H1 (cell line): ENCODE measurements at regions not wholly inside any gene's neighbourhood (a gene's known extent, or its start where the extent isn't known, plus 50 kb on each side); places are given as distances from the start of the nearest gene placed in this dataset.
A peak's percentile ranks its signal among the peaks of the same experiment; 100 is the strongest.

ENCODE experiments used
- CHD1 ChIP-seq: IDR thresholded peaks from 2 replicates; pipeline ENCODE4 v1.6.1; 2012; ENCODE audit warnings: low read depth, low read length, improper control_type of control experiment
- CHD7 ChIP-seq: fragments of 300-600 bp; sonication (generic); IDR thresholded peaks from 2 replicates; pipeline ENCODE4 v1.7.1; 2012; ENCODE audit warnings: low read length, moderate library complexity, mild to moderate bottlenecking, inconsistent platforms; ENCODE audit not compliant: insufficient replicate concordance
- E2F6 ChIP-seq: IDR thresholded peaks from 2 replicates; pipeline ENCODE4 v1.6.1; 2012; ENCODE audit warnings: inconsistent platforms
- EP300 ChIP-seq, 2 experiments: IDR thresholded peaks; 1 replicate in 1 of 2; 2 replicates in 1 of 2; pipeline ENCODE4 v1.6.1; 2011 to 2012; ENCODE audit warnings: low read depth in 2 of 2, low read length in 2 of 2, mild to moderate bottlenecking in 2 of 2, borderline replicate concordance in 1 of 2, inconsistent platforms in 1 of 2, moderate library complexity in 1 of 2
- POLR2AphosphoS5 ChIP-seq: IDR thresholded peaks from 2 replicates; pipeline ENCODE4 v1.6.1; 2011; ENCODE audit warnings: low read depth, low read length
- RFX5 ChIP-seq: IDR thresholded peaks from 2 replicates; pipeline ENCODE4 v1.6.1; 2011; ENCODE audit warnings: low read depth, low read length, improper control_type of control experiment, borderline replicate concordance
- SIN3A ChIP-seq, 2 experiments: IDR thresholded peaks in 1 of 2; conservative IDR thresholded peaks in 1 of 2; 2 replicates each; pipeline ENCODE4 v1.6.1; 2011 to 2012; ENCODE audit warnings: low read length in 2 of 2, improper control_type of control experiment in 1 of 2, low read depth in 1 of 2, mild to moderate bottlenecking in 1 of 2
- TAF7 ChIP-seq: optimal IDR thresholded peaks from 2 replicates; pipeline ENCODE3; 2011; ENCODE audit warnings: low read depth, mild to moderate bottlenecking, inconsistent platforms, low read length, moderate library complexity, borderline replicate concordance
- TF ChIP-seq, protein P1 (sequence below): IDR thresholded peaks from 2 replicates; pipeline ENCODE4 v1.6.1; 2011; ENCODE audit warnings: low read length, improper control_type of control experiment

DNA sequence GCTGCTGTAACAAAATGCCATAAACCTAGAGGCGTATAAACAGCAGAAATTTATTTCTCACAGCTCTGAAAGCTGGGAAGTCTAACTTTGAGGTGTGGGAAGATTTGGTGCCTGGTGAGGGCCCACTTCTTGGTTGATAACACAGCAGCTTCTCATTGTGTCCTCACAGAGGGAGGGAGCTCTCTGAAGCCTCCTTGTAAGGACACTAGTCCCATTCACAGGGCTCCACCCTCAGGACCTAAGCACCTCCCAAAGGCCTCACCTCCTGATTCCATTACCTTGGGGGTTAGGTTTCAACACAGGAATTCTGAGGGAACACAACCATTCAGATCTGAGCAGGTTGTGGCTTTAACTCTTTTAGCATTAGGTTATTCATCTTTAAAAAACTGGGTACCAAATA lies 380.3 kb upstream of the ATP10A start (continued):
- TF ChIP-seq CHD7, result no peak
- TF ChIP-seq, protein P1, sequence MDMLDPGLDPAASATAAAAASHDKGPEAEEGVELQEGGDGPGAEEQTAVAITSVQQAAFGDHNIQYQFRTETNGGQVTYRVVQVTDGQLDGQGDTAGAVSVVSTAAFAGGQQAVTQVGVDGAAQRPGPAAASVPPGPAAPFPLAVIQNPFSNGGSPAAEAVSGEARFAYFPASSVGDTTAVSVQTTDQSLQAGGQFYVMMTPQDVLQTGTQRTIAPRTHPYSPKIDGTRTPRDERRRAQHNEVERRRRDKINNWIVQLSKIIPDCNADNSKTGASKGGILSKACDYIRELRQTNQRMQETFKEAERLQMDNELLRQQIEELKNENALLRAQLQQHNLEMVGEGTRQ, result no peak
- TF ChIP-seq TAF7, result peak; percentile 37
- TF ChIP-seq EP300 (IDR thresholded peaks at IDR 0.05; ENCODE audit: borderline replicate concordance in 1 of 2, low read depth in 2 of 2, low read length in 2 of 2), result peak in 1 of 2 experiments; percentile 5; a peak in 1 of 3 replicates
- no peak for TF ChIP-seq RFX5
- TF ChIP-seq POLR2AphosphoS5, result 0 out of 2 replicates have a peak, but pooled peaks have one; percentile 41
- no peak for TF ChIP-seq SIN3A (conservative IDR thresholded peaks at IDR 0.05 in 1 of 2, IDR thresholded peaks at IDR 0.05 in 1 of 2; ENCODE audit: low read depth in 1 of 2, low read length in 2 of 2)
- no peak for TF ChIP-seq CHD1
- no peak for TF ChIP-seq E2F6
